Gastroesophageal sphincter (tissue), 3 donors: ENCODE measurements at regions not wholly inside any gene's neighbourhood (a gene's known extent, or its start where the extent isn't known, plus 50 kb on each side); places are given as distances from the start of the nearest gene placed in this dataset.

Source experiments
- EP300 ChIP-seq: sonication (generic); formaldehyde crosslinking; IDR thresholded peaks from one replicate; pipeline ENCODE4 v1.6.1; 2017; ENCODE audit warnings: antibody characterized with exemption, mild to moderate bottlenecking
- POLR2A ChIP-seq, 2 donors: fragments of 450-650 bp; IDR thresholded peaks; one replicate each; pipeline ENCODE4 v1.6.1; 2017; ENCODE audit warnings: antibody characterized with exemption in 2 of 2, mild to moderate bottlenecking in 2 of 2, moderate library complexity in 1 of 2
- POLR2AphosphoS5 ChIP-seq: sonication (generic); formaldehyde crosslinking; IDR thresholded peaks from one replicate; pipeline ENCODE4 v1.6.1; 2017; ENCODE audit warnings: antibody characterized with exemption
- TF ChIP-seq, protein P1 (sequence below), 4 experiments: fragments of 200-600 bp in 2 of 4; fragments of 450-650 bp in 2 of 4; sonication (generic) in 1 of 4; IDR thresholded peaks; one replicate each; pipeline ENCODE4 v1.5.1; 2017 to 2019; ENCODE audit warnings: antibody characterized with exemption in 4 of 4, mild to moderate bottlenecking in 2 of 4, moderate library complexity in 2 of 4

DNA sequence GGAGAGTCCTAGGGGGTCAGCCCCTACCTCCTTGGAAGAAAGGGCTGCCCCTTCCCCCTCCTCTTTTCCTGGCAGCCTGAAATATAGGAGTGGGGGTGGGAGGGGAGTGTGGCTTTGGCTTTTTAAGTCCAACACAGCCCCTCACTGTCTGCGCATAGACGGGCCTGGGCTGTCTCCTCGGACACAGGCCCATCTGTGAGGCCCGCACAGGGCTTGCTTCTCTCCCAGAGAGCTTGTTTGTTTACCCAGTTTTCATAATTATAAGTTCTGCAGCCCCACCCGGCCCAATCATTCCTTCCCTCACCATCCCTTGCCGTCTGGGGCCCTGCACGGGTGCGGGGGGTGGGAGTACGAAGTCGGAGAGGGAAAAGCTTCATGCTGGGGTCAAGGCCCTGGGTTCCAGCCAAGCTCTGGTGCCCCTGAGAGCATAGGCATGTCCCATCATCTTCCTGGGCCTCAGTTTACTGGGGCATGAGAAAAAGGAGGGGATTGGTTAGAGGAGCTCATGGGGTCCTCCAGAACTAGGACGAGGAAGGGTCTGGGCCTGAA, 54.0 kb upstream of the STXBP1 start:
- TF ChIP-seq, protein P1, sequence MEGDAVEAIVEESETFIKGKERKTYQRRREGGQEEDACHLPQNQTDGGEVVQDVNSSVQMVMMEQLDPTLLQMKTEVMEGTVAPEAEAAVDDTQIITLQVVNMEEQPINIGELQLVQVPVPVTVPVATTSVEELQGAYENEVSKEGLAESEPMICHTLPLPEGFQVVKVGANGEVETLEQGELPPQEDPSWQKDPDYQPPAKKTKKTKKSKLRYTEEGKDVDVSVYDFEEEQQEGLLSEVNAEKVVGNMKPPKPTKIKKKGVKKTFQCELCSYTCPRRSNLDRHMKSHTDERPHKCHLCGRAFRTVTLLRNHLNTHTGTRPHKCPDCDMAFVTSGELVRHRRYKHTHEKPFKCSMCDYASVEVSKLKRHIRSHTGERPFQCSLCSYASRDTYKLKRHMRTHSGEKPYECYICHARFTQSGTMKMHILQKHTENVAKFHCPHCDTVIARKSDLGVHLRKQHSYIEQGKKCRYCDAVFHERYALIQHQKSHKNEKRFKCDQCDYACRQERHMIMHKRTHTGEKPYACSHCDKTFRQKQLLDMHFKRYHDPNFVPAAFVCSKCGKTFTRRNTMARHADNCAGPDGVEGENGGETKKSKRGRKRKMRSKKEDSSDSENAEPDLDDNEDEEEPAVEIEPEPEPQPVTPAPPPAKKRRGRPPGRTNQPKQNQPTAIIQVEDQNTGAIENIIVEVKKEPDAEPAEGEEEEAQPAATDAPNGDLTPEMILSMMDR (IDR thresholded peaks at IDR 0.05) = no peak
- TF ChIP-seq POLR2A (IDR thresholded peaks at IDR 0.05) (no peak), EP300 (no peak), POLR2AphosphoS5 (no peak)
